ENCODE measurements at regions not wholly inside any gene's neighbourhood (a gene's known extent, or its start where the extent isn't known, plus 50 kb on each side); places are given as distances from the start of the nearest gene placed in this dataset.

DNA sequence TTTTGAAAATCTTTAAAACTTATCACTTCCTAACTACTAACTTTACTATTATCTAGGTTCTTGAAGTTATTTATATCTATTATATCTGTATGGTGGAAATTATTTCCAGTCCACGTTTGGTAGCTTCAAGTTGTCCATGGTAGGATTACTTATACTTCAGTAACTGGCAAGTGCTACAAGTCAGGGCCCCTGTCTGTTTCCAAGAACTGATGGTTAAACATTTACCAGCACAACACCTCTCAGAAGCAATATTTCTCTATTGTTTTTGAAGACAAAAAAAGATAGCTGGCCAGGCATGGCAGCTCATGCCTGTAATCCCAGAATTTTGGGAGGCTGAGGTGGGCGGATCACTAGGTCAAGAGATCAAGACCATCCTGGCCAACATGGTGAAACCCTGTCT, 240.4 kb upstream of the RHOBTB1 start:
- DNase-seq = no peak

DNA sequence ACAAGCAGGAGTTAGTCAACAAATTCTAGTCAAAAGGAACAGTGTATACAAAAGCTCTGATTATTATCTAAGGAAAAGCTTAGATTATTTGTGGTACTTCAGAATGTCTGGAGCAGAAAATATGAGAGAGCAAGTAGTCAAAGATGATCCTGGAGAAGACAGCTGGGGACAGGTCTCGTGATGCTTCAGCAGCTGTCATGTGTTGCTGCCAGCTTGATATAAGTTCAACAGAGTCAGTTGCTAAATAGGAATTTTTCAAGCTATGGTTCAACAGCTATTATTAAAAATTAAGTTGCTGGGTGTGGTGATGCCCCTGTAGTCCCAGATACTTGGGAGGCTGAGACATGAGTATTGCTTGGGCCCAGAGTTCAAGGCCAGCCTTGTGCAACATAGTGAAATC, 240.0 kb upstream of the RHOBTB1 start:
- DNase-seq = no peak

DNA sequence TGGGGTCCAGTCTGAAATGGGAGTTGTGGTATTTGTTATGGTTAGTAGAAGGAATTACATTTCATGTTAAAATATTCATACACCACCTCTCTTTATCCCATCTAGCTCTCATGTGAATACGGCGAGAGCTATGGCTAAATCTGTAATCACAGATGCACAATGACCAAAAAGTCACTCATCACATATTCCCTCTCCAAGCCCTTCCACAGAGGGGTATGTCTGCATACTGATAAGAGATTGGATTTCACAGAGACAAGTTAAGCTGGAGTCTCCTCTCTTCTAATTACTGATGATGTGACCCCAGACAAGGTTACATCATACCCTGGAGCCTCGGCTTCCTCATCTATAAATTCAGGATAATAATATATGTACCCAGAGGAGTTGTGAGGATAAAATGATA, 237.8 kb upstream of the RHOBTB1 start:
- DNase-seq = no peak

DNA sequence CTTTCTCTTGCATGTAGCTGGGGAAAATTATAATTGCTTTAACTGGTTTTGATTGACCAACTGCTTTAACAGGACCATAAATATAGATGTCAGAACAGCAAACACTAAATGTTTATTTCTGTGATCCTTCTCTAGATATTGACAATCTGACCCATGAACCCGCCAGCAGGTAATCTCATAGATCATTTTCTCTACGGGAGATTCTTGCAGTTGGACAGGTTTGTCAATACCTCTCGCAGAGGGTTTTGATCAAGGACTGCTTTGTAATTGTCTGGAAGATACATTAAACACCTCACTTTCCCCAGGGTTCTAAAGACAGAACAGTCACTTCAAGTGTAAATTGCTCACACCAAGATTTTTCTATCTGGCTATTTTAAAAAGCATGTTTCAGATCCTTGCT, 235.8 kb upstream of the RHOBTB1 start:
- DNase-seq = no peak

DNA sequence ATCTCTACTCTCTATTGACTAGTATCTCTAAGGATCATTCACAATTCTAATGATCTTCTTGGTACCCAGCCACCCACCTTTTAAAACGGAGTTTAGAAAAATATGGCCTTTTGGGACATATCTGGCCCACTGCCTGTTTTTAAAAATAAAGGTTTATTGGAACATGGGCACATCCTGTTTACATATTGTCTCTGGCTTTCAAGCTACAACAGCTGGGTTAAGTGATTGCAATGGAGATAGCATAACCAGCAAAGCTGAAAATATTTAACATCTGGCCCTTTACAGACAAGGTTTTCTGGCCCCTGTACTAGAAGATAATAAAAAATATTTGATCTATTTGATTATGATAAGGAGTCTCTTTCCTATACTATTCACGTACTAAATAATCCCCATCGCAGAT, 232.4 kb upstream of the RHOBTB1 start:
- DNase-seq = no peak

DNA sequence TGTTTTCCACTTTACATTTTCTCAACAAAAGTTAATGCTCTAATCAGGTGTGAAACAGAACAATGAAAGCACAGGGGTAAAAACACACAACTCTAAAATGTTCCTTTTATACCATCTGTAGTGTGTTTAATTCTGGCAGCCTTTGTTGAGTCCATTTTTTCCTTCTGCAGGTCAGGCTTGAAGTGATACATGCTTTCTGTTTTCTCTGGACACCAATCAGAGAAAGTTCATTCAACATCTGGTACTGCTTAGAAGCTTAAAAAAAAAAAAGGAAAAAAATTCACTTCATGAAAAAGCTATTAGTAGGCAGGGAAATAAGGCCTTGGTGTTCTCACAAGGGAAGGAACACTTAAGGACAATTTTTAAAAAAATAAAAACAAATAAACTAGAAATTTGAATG, 231.3 kb upstream of the RHOBTB1 start:
- DNase-seq = no peak

DNA sequence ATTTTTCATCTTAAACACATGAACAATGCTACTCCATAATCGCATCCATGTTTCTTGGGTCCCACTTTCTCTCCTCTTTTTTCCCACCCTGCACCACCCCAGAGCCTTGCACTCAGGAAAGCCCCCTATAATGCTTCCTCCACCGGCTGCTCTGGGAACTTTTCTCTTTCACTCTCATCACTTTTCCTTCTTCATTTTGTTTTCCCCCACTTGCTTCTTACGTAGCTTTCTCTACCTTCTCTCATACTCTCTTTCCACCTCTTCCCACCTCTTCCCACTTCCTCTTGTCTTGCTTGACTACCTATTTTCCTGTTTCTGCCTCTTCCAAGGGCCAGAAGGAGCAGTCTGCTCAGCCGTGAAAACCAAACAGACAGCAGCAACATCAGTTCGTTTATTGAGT, 229.5 kb upstream of the RHOBTB1 start:
- DNase-seq = no peak

DNA sequence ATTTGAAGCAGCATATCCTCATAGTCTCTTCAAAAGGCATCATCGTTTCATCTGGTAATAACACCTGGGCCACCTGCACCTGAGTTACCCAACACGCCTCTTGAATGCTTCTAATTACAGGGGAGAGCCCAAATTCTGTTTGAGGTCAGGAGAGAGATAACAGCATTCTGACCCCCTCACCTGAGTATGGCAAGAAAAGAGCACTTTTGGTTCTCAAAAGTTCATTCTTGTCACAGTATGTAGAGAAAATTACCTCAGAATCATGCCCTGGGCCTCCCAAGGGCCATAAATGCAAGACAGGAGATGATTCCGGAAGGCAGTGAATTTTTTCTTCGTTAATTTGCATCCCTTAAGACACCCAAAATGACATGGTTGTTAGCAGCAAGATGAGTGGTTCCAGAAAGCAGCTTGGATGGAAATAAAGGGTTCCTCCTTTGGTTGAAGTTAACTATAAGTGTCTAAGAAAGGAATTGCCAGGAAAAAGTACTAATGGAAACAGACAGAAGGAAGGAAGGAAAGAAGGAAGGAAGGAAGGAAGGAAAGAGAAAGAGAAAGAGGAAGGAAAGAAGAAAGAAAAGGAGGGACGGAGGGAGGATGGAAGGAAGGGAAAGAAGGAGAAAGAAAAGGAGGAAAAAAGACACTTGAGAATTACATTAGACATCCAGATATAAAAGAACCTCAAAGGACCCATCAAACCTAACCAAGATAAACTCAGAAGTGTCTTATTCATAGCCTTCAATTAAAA, 228.4 kb upstream of the RHOBTB1 start:
- DNase-seq = no peak

DNA sequence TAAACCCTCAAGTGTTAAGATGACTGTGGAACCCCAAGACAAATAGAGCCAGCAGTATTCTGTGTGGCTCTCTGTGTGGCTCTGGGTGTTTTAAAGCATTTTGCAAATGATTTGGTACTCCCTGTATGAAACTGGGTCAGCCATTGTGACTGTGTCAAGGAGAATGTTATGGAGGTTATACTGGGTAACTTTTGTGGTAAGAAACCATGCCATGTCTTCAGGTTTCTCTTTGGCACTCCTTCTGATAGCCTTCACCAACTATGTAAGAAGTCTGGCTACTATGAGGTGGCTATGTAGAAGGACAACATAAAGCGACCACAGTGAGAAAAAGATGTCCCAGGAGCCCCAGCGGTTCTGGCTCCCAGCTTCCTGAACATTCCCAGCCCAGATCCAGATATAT, 226.6 kb upstream of the RHOBTB1 start:
- DNase-seq = no peak

DNA sequence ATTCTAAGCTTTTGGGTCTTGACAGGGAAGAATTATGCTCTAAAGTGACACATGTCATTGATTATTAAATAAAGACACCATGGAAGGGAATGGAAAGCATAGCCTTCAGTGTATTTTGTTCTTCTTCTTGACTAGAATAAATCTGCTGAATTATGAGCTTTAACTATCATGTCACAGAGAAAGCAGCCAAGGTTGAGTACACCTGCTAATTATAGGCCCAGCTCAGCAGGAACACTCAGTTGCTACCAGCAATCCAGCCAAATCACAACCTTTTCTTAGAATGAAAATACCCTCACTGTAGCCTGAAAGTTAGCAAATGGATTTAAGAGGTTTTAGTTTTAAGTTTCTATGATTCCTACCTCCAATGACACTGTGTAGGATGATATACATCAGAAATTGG, 225.3 kb upstream of the RHOBTB1 start:
- DNase-seq = no peak

DNA sequence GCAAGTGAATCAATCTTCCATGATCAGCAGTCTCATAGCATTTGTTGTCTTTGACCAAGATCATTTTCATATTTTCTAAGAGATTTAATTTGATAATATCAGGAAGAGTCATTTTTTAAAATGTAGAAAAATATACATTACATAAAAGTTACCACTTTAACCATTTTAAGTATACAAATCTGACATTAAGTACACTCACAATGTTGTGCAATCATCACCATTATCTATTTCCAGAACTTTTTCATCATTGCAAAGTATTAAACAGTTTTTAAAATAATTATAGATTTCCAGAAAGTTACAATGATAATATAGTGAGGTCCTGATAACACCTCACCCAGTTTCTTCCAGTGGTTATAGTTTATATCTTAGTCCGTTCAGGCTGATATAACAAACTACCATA, 222.5 kb upstream of the RHOBTB1 start:
- DNase-seq = no peak

DNA sequence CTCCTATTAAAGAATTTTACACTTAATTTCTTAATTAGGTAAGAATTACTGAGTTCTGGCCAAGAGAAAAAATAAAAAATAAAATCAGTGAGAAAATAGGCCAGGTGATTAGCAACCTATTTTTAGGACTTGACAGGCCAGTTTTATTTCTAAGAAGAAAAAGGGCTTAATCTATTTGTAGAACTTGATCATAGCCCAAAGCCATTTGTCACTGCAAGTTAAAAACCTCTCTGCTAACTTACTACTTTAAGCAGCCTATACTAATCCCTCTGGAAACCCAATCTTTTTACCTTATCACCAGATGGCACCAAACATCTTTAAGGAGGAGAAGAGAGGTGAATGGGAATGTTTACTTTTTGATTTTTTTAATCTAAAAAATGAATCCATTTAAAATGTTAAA, 222.1 kb upstream of the RHOBTB1 start:
- no peak for DNase-seq

DNA sequence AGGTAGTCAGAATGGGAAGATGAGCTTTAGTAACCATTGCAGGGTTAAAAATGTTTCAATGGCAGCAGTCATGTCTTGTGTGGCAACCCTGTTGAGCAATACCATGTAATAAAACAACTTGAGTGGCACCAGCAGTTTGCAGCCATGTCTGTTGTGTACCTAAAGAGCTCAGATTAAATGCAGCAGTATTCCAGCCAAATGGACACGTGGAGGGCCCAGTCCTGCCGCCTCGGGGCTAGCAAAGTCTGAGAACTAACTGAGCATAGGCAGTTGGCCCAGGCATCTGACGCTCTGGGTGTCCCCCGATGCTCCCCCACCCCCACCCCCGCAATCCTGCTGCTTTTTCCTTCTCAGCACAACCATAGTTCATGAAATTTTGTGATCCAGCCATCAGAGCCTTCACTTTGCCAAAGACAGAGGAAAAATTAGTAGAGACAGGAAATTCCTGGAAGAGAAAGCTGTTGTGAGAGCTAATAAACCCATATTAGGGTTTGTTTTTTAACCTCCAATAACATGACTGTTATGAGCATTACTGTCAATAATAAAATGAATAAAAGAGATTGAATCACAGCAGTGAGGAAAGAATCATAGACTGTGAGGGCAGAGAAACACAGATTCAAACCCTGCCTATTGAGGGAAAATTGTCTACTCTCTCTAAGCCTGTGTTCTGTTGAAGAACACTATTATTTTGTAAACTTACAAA, 220.6 kb upstream of the RHOBTB1 start:
- DNase-seq = no peak

DNA sequence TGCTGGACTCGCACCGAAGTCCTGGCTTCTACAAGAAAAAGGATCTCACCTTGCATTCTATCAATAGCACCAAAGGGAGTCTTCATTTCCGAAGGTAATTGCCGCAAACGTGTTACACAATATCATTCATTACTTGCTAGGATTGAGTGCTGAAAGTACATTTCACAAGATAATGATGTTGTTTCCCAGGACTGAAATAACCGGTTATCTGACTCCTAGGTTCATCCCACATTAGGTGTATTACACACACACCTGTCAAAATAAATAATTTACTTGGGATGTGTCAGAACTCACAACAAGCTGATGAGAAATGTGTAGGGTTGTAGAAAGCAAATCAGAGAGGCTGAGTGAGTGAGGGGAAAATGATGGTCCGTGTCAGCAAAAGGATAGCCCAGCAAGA, 219.4 kb upstream of the RHOBTB1 start:
- no peak for DNase-seq

DNA sequence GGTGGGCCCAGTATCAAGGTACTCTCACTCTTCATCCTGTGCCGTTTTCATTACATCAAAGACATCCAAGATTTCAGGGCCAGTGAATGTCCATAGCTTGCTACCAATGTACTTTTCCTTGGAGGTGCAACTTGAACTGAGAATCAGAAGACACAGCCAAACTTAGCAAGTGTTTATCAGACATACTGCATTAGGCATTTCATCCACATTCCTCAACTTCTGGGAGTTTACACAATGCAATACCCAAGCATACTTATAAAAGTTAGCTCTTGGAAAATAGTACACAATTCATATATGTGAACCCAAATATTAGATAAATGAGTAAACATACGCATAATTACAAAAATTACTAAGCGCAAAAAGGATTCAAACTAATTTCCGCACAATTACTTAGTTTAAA, 216.3 kb upstream of the RHOBTB1 start:
- DNase-seq = no peak

DNA sequence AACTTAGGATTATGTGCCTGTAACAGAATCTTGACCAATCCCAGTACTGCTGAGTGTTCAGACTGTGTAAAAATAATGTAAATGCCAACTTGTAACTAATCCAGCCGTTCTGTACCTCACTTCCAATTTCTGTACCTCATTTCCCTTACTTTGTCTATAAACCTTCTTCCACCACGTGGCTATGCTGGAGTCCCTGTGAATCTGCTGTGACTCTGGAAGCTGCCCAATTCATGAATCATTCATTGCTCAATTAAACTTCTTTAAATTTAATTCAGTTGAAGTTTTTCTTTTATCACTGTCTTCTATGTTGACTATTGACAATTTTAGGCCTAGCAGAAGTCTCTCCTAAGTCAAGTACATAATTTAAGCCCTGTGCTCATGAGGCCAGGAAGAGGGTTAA, 215.3 kb upstream of the RHOBTB1 start:
- no peak for DNase-seq

DNA sequence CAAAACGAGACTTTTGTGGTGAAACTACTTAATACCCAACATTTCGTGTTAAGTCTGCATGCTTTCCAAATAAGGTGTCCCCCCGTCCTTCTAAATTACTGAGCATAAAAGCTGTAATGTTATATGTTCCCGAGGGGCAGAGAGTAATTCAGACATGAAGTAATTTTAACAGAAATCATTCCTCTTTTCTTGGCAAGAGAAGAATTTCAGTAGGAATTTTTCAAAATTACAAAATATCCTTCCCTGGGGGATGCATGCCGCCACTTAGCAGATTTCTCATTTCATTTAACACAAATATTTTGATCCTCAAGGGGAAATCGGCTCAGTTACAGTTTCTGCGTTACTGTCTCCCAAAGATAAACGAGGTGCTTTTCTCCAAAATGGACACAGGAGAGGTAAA, 213.2 kb upstream of the RHOBTB1 start:
- DNase-seq = no peak

DNA sequence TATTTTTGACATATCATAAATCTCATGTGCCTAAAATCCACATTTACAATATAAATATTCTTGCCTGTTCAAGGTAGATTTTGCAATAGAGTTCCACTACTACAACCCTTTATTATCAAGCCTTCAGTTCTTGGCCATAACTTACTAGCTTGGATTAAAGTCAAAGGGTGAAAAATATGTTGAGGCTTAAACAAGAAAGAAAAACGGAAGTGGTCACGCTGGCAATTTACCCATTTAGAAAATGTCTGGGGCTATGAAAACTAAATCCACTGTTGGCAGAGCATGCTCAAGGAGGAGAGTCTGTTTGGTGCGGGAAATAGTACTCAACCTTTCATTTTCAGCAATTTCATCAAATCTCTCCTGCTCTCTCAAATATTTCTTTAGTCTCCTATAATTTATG, 209.8 kb upstream of the RHOBTB1 start:
- DNase-seq = no peak

DNA sequence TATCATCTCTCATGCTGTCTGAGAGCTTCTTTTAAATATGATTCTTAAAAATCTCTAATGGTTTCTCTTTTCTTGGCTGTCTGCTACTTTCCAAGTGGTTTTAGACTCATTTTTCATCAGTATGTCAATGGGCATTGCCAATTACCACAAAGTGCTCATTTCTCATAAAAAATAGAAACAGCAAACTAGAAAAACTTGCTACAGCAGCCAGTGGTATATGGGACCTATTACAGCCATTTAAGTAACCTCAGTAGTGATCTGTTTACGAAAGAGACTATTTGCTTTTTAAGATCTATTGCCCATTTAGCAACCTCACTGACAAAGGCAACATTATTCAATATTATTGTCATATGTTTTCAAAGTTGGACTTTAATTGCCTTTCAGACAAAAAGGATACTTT, 207.1 kb upstream of the RHOBTB1 start:
- no peak for DNase-seq

DNA sequence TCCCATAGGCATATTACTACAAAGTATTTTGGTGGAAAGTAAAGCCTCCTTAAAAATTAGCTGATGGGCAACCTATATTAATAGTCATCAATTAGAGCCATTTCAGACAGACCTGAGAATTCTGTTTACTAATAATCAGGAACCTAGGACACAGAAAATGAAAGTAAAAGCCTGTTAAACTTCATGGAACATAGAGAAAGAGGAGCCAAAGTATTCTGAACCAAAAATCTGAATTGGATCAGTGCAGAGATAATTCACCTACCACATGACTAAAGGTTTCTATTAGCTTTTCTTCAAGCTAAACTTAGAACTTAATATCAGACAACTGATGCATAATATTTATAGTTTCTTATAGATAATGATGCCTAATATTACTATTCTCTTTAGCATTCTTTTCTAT, 204.5 kb upstream of the RHOBTB1 start:
- DNase-seq = no peak

DNA sequence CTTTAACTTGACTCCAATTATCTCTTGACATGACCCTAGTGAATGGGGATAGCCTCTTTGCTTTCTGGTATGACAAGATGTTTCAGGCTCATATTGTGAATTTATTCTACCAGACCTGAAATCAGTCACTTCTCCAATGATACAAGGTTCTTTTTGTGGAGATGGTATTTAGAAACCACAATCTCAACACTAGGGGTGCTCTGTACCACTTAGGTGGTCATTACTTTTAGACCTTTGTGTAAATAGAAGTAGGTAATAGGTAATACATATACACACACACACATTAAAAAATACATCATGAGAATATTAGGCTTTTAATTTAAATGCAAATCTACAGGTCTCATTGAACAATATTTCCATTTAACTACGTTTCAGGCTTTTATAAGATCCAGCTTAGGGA, 199.0 kb upstream of the RHOBTB1 start:
- no peak for DNase-seq

DNA sequence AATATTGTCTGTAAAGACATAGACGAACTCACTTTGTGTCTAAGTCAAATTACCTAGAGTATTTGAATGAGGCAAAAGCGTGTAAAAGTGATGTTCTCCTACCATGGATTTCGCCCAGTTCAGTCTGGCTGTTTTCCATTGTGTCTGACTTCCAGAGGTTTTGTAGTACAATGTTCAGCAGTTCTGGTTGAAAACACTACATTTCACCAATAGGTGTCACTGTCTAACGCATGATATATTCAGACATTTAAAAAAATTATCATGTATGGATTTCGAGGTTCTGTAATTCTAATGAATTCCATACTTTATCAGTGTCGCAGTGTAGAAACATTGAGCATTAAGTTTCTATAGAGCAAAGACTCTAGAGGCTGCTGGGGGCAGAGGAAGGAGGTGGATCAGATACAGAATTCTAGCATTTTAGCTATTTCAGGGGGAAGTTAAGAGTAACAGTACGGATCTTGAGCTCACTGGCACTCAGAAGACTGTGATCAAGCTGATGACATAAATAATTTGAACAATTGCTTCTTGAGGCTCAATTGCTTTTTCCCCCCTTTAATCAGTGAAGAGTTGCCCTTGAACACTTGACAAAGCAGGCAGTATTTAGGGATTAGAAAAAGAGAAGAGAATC, 196.9 kb upstream of the RHOBTB1 start:
- DNase-seq = no peak

DNA sequence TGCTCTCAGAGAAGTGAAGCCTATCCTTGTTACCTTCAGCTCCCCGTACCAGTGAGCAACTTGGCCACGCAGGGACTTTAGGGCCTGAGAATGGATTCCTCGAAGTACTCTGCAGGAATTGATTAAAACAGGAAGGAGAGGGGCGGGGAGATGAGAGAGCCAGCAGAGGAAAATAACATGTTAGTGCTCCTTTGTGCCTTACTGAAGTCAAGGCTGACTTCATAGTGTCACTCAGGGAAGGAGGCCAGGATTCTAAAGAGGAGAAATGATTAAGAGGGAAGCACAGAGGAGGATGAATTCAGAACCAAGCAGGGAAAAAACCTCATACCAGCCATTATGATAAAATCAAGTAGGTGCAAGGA, 195.6 kb upstream of the RHOBTB1 start:
- DNase-seq = no peak

DNA sequence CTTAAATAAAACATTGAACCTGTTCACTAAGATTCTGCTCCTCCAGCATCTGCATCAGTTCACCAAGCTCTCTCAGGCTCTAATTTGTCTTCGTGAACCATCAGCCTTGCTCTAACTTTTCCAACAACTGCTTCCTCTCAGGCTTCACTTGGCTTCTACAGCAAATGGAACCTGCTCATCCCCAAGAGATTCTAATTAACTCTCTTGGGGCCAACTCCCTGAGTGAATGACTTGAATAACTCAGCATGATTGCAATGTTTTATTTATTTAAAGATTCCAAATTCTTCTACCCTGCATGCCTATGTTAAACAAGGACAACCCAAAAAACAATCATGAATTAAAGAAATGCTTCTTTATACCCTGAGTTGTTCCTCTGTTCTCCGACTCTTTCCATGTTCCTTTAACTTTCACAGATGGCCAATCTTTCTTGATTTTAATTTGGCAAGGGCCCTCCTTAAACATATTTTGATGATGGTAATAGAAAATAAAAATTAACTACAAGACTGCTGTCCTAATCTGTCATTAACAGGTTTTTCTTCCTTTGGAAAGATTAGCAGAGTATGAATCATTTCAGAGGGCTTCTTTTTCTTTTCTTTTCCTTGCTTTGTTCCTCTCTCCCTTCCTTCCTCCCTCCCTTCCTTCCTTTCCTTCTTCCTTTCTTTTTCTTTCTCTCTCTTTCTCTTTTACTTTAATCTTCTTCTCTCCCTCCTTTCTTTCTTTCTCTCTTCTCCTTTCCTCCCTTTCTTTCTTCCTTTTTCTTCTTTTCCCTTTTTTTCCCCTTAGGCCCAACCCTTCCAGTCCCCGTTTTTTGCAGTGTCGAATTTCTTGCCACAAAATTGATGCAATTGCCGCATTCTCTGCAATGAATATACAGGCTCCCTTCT, 195.0 kb upstream of the RHOBTB1 start:
- DNase-seq = no peak
